ENCODE measurements at regions not wholly inside any gene's neighbourhood (a gene's known extent, or its start where the extent isn't known, plus 50 kb on each side); places are given as distances from the start of the nearest gene placed in this dataset.

DNA sequence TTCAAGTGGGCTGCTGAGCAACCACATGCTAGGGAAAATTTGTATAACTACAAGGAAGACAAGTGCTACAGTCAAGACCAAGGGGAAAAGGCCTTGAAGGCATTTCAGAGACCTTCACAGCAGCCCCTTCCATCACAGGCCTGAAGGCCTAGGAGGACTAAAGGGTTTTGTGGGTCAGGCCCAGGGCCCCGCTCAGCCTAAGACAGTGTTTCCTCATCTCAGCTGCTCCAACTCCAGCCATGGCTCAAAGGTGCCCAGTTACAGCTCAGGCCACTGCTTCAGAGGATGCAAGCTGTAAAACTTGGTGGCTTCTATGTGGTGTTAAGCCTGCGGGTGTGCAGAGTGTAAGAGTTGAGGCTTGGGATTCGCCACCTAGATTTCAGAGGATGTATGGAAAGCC lies 260.5 kb downstream of the NXPE2 start:
- H3K4me2 ChIP-seq (ENCODE audit: control insufficient read depth, insufficient read depth), result no peak overlapping the region
- ChIA-PET RAD21 (ENCODE audit: unreplicated experiment) (no interaction called here), CTCF (no interaction called here), POLR2A (no interaction called here), SMC1A (ENCODE audit: uncharacterized antibody, unreplicated experiment) (no interaction called here)
- H3K79me2 ChIP-seq (ENCODE audit: control insufficient read depth, insufficient read depth, low read length), result no peaks in the 10 kb centered on the region
- 70% methylated on average over 3 of the region's 3 CpGs for WGBS (ENCODE audit: insufficient coverage, insufficient replicate concordance, low lambda C conversion rate, missing lambda C conversion rate)
- no peaks in the 10 kb centered on the region for H3K4me1 ChIP-seq (ENCODE audit: control insufficient read depth, insufficient read depth, low read length)
- no TSS peak for BruUV-seq (replicated peaks)
- H3K36me3 ChIP-seq (ENCODE audit: control insufficient read depth in 2 of 2, insufficient read depth in 2 of 2, low read length in 1 of 2), result no peaks in the 10 kb centered on the region
- no peaks in the 10 kb centered on the region for H4K20me1 ChIP-seq (ENCODE audit: control insufficient read depth, insufficient read depth)
- H3K4me3 ChIP-seq, result no peak overlapping the region
- FAIRE-seq (no peak), DNase-seq (ENCODE audit: low read depth, low spot score) (no peak), ATAC-seq (no peak)
- intact Hi-C loops (cut with micrococcal nuclease; ENCODE audit: unreplicated experiment), result no loop called here
- H3K9ac ChIP-seq (ENCODE audit: control insufficient read depth, insufficient read depth, low read length), result no peak overlapping the region
- in situ Hi-C loops (cut with MboI), result no loop called here
- no peak overlapping the region for H3K27ac ChIP-seq (ENCODE audit: control insufficient read depth, insufficient read depth)
- no peaks in the 10 kb centered on the region; the same call in 2 of the 3 replicates for H3K9me3 ChIP-seq (replicated peaks; ENCODE audit: control insufficient read depth, insufficient read depth, low read length)
- no peak overlapping the region for H2AFZ ChIP-seq (ENCODE audit: control insufficient read depth, low read depth, low read length)
- no peaks in the 10 kb centered on the region for H3K27me3 ChIP-seq (replicated peaks in 1 of 2; ENCODE audit: control insufficient read depth in 2 of 2, insufficient read depth in 2 of 2, low read length in 1 of 2)
- no peak for TF ChIP-seq NFYA (IDR thresholded peaks at IDR 0.05; ENCODE audit: borderline replicate concordance, low read depth, low read length)
- TF ChIP-seq SRF (IDR thresholded peaks at IDR 0.05; ENCODE audit: low read depth in 2 of 2, low read length in 2 of 2), result no peak
- TF ChIP-seq BACH1 (IDR thresholded peaks at IDR 0.05; ENCODE audit: borderline replicate concordance), result no peak
- no peak for TF ChIP-seq ZNF274 (IDR thresholded peaks at IDR 0.05; ENCODE audit: insufficient read depth, insufficient read length)
- TF ChIP-seq, protein P1, sequence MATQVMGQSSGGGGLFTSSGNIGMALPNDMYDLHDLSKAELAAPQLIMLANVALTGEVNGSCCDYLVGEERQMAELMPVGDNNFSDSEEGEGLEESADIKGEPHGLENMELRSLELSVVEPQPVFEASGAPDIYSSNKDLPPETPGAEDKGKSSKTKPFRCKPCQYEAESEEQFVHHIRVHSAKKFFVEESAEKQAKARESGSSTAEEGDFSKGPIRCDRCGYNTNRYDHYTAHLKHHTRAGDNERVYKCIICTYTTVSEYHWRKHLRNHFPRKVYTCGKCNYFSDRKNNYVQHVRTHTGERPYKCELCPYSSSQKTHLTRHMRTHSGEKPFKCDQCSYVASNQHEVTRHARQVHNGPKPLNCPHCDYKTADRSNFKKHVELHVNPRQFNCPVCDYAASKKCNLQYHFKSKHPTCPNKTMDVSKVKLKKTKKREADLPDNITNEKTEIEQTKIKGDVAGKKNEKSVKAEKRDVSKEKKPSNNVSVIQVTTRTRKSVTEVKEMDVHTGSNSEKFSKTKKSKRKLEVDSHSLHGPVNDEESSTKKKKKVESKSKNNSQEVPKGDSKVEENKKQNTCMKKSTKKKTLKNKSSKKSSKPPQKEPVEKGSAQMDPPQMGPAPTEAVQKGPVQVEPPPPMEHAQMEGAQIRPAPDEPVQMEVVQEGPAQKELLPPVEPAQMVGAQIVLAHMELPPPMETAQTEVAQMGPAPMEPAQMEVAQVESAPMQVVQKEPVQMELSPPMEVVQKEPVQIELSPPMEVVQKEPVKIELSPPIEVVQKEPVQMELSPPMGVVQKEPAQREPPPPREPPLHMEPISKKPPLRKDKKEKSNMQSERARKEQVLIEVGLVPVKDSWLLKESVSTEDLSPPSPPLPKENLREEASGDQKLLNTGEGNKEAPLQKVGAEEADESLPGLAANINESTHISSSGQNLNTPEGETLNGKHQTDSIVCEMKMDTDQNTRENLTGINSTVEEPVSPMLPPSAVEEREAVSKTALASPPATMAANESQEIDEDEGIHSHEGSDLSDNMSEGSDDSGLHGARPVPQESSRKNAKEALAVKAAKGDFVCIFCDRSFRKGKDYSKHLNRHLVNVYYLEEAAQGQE (IDR thresholded peaks at IDR 0.05; ENCODE audit: low read depth, low read length), result no peak
- no peak for TF ChIP-seq SMC3 (IDR thresholded peaks at IDR 0.05; ENCODE audit: borderline replicate concordance, low read length)
- TF ChIP-seq NRF1 (conservative IDR thresholded peaks at IDR 0.05; ENCODE audit: low read depth, low read length), result no peak
- TF ChIP-seq MTA3 (IDR thresholded peaks at IDR 0.05; ENCODE audit: borderline replicate concordance, low read length), result no peak
- TF ChIP-seq FOS (IDR thresholded peaks at IDR 0.05; ENCODE audit: borderline replicate concordance, extremely low read depth, insufficient read length), result no peak
- TF ChIP-seq CEBPB (IDR thresholded peaks at IDR 0.05; ENCODE audit: borderline replicate concordance in 1 of 2, low read depth in 2 of 2, low read length in 2 of 2), result no peak
- TF ChIP-seq HDGF (IDR thresholded peaks at IDR 0.05), result no peak
- TF ChIP-seq, protein P2, sequence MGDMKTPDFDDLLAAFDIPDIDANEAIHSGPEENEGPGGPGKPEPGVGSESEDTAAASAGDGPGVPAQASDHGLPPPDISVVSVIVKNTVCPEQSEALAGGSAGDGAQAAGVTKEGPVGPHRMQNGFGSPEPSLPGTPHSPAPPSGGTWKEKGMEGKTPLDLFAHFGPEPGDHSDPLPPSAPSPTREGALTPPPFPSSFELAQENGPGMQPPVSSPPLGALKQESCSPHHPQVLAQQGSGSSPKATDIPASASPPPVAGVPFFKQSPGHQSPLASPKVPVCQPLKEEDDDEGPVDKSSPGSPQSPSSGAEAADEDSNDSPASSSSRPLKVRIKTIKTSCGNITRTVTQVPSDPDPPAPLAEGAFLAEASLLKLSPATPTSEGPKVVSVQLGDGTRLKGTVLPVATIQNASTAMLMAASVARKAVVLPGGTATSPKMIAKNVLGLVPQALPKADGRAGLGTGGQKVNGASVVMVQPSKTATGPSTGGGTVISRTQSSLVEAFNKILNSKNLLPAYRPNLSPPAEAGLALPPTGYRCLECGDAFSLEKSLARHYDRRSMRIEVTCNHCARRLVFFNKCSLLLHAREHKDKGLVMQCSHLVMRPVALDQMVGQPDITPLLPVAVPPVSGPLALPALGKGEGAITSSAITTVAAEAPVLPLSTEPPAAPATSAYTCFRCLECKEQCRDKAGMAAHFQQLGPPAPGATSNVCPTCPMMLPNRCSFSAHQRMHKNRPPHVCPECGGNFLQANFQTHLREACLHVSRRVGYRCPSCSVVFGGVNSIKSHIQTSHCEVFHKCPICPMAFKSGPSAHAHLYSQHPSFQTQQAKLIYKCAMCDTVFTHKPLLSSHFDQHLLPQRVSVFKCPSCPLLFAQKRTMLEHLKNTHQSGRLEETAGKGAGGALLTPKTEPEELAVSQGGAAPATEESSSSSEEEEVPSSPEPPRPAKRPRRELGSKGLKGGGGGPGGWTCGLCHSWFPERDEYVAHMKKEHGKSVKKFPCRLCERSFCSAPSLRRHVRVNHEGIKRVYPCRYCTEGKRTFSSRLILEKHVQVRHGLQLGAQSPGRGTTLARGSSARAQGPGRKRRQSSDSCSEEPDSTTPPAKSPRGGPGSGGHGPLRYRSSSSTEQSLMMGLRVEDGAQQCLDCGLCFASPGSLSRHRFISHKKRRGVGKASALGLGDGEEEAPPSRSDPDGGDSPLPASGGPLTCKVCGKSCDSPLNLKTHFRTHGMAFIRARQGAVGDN (IDR thresholded peaks at IDR 0.05), result no peak
- no peak for TF ChIP-seq MYC (IDR thresholded peaks at IDR 0.05; ENCODE audit: insufficient read depth, insufficient read length, insufficient replicate concordance, low read length, severe bottlenecking)
- TF ChIP-seq EGR1 (IDR thresholded peaks at IDR 0.05; ENCODE audit: borderline replicate concordance in 1 of 2, low read depth in 2 of 2, low read length in 2 of 2), result no peak
- TF ChIP-seq, protein P3, sequence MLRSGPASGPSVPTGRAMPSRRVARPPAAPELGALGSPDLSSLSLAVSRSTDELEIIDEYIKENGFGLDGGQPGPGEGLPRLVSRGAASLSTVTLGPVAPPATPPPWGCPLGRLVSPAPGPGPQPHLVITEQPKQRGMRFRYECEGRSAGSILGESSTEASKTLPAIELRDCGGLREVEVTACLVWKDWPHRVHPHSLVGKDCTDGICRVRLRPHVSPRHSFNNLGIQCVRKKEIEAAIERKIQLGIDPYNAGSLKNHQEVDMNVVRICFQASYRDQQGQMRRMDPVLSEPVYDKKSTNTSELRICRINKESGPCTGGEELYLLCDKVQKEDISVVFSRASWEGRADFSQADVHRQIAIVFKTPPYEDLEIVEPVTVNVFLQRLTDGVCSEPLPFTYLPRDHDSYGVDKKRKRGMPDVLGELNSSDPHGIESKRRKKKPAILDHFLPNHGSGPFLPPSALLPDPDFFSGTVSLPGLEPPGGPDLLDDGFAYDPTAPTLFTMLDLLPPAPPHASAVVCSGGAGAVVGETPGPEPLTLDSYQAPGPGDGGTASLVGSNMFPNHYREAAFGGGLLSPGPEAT (IDR thresholded peaks at IDR 0.05; ENCODE audit: low read depth), result no peak
- TF ChIP-seq ZNF24 (IDR thresholded peaks at IDR 0.05), result no peak
- no peak for TF ChIP-seq TARDBP (IDR thresholded peaks at IDR 0.05; ENCODE audit: borderline replicate concordance)

Data from GM12878 (cell line).